ENCODE measurements at regions not wholly inside any gene's neighbourhood (a gene's known extent, or its start where the extent isn't known, plus 50 kb on each side); places are given as distances from the start of the nearest gene placed in this dataset.

- ChIA-PET CTCF (no interaction called here), POLR2A (no interaction called here)
- no peak for DNase-seq
- Mint-ChIP-seq H3K4me1 (no peaks in the 10 kb centered on the region), H3K27ac (no peak overlapping the region), H3K9me3 (no peaks in the 10 kb centered on the region), H3K27me3 (no peaks in the 10 kb centered on the region), H3K4me3 (no peak overlapping the region), H3K36me3 (ENCODE audit: low read depth) (no peaks in the 10 kb centered on the region)
Observed at GRCh38 chr17:72336026-72336803, 215.4 kb downstream of the SOX9 start.

- ChIA-PET POLR2A (no interaction called here), CTCF (interaction anchor here (0.7 kb wide), 1 partner anchor 806 kb away, joined by 3 read pairs; no protein-coding TSS in a partner anchor)
- no peaks in the 10 kb centered on the region for H3K4me1 Mint-ChIP-seq
- DNase-seq, result no peak
- H3K27ac Mint-ChIP-seq, result no peak overlapping the region
- no peaks in the 10 kb centered on the region for H3K27me3 Mint-ChIP-seq
- no peaks in the 10 kb centered on the region for H3K9me3 Mint-ChIP-seq
- H3K36me3 Mint-ChIP-seq (ENCODE audit: low read depth), result no peaks in the 10 kb centered on the region
- no peak overlapping the region for H3K4me3 Mint-ChIP-seq
Observed at GRCh38 chr17:72336804-72337070, 215.9 kb downstream of the SOX9 start.

GRCh38 chr17:72338304-72338703 lies 217.5 kb downstream of the SOX9 start:
- no peak overlapping the region for H3K27ac Mint-ChIP-seq
- CTCF ChIA-PET, result no interaction called here
- DNase-seq, result no peak
- no peak overlapping the region for H3K4me3 Mint-ChIP-seq
- no peaks in the 10 kb centered on the region for H3K4me1 Mint-ChIP-seq
- no peaks in the 10 kb centered on the region for H3K9me3 Mint-ChIP-seq
- H3K36me3 Mint-ChIP-seq (ENCODE audit: low read depth), result no peaks in the 10 kb centered on the region
- no peaks in the 10 kb centered on the region for H3K27me3 Mint-ChIP-seq
- POLR2A ChIA-PET, result no interaction called here

- no peak overlapping the region for H3K4me3 Mint-ChIP-seq
- ChIA-PET CTCF (no interaction called here), POLR2A (no interaction called here)
- no peaks in the 10 kb centered on the region for H3K27me3 Mint-ChIP-seq
- H3K36me3 Mint-ChIP-seq (ENCODE audit: low read depth), result no peaks in the 10 kb centered on the region
- H3K27ac Mint-ChIP-seq, result no peak overlapping the region
- no peaks in the 10 kb centered on the region for H3K9me3 Mint-ChIP-seq
- DNase-seq, result no peak
- H3K4me1 Mint-ChIP-seq, result no peaks in the 10 kb centered on the region
Observed at GRCh38 chr17:72338847-72339790, 218.3 kb downstream of the SOX9 start.

GRCh38 chr17:72340836-72341235 lies 220.0 kb downstream of the SOX9 start:
- H3K27ac Mint-ChIP-seq, result no peak overlapping the region
- H3K4me1 Mint-ChIP-seq, result no peaks in the 10 kb centered on the region
- ChIA-PET POLR2A (no interaction called here), CTCF (no interaction called here)
- H3K36me3 Mint-ChIP-seq (ENCODE audit: low read depth), result no peaks in the 10 kb centered on the region
- no peaks in the 10 kb centered on the region for H3K9me3 Mint-ChIP-seq
- H3K27me3 Mint-ChIP-seq, result no peaks in the 10 kb centered on the region
- DNase-seq, result no peak
- H3K4me3 Mint-ChIP-seq, result no peak overlapping the region

GRCh38 chr17:72342061-72342460 lies 221.2 kb downstream of the SOX9 start:
- ChIA-PET POLR2A (no interaction called here), CTCF (interaction anchor here (0.6 kb wide), 1 partner anchor 8 kb away, joined by 3 read pairs; no protein-coding TSS in a partner anchor)
- Mint-ChIP-seq H3K36me3 (ENCODE audit: low read depth) (no peaks in the 10 kb centered on the region), H3K27ac (no peak overlapping the region), H3K4me3 (no peak overlapping the region), H3K9me3 (no peaks in the 10 kb centered on the region), H3K4me1 (no peaks in the 10 kb centered on the region), H3K27me3 (no peaks in the 10 kb centered on the region)
- DNase-seq, result no peak

GRCh38 chr17:72342627-72343527 lies 222.1 kb downstream of the SOX9 start:
- no peaks in the 10 kb centered on the region for H3K36me3 Mint-ChIP-seq (ENCODE audit: low read depth)
- POLR2A ChIA-PET, result no interaction called here
- no peak overlapping the region for H3K27ac Mint-ChIP-seq
- H3K4me1 Mint-ChIP-seq, result no peaks in the 10 kb centered on the region
- no peaks in the 10 kb centered on the region for H3K9me3 Mint-ChIP-seq
- H3K4me3 Mint-ChIP-seq, result no peak overlapping the region
- no peaks in the 10 kb centered on the region for H3K27me3 Mint-ChIP-seq
- no peak for DNase-seq
- CTCF ChIA-PET, result no interaction called here

- Mint-ChIP-seq H3K4me1 (no peaks in the 10 kb centered on the region), H3K27ac (no peak overlapping the region), H3K27me3 (no peaks in the 10 kb centered on the region)
Observed at GRCh38 chr17:72343911-72344310, 223.1 kb downstream of the SOX9 start.

GRCh38 chr17:72344613-72345012 lies 223.8 kb downstream of the SOX9 start:
- H3K27me3 Mint-ChIP-seq, result no peaks in the 10 kb centered on the region

More at GRCh38 chr17:72343911-72344310, 223.1 kb downstream of the SOX9 start:
- CTCF ChIA-PET, result no interaction called here
- Mint-ChIP-seq H3K36me3 (ENCODE audit: low read depth) (no peaks in the 10 kb centered on the region), H3K9me3 (no peaks in the 10 kb centered on the region), H3K4me3 (no peak overlapping the region)
- DNase-seq, result no peak
- POLR2A ChIA-PET, result no interaction called here

GRCh38 chr17:72345088-72345487 lies 224.3 kb downstream of the SOX9 start:
- no peaks in the 10 kb centered on the region for H3K9me3 Mint-ChIP-seq
- no peak overlapping the region for H3K27ac Mint-ChIP-seq
- DNase-seq, result no peak
- CTCF ChIA-PET, result no interaction called here
- POLR2A ChIA-PET, result no interaction called here
- H3K36me3 Mint-ChIP-seq (ENCODE audit: low read depth), result no peaks in the 10 kb centered on the region
- no peaks in the 10 kb centered on the region for H3K4me1 Mint-ChIP-seq
- no peaks in the 10 kb centered on the region for H3K27me3 Mint-ChIP-seq
- no peak overlapping the region for H3K4me3 Mint-ChIP-seq

More at GRCh38 chr17:72344613-72345012, 223.8 kb downstream of the SOX9 start:
- Mint-ChIP-seq H3K9me3 (no peaks in the 10 kb centered on the region), H3K27ac (no peak overlapping the region), H3K36me3 (ENCODE audit: low read depth) (no peaks in the 10 kb centered on the region), H3K4me1 (no peaks in the 10 kb centered on the region), H3K4me3 (no peak overlapping the region)
- no peak for DNase-seq
- POLR2A ChIA-PET, result no interaction called here
- CTCF ChIA-PET, result no interaction called here

GRCh38 chr17:72345536-72345935 lies 224.7 kb downstream of the SOX9 start:
- ChIA-PET CTCF (no interaction called here), POLR2A (no interaction called here)
- DNase-seq, result no peak
- no peaks in the 10 kb centered on the region for H3K36me3 Mint-ChIP-seq (ENCODE audit: low read depth)
- no peaks in the 10 kb centered on the region for H3K9me3 Mint-ChIP-seq
- no peak overlapping the region for H3K27ac Mint-ChIP-seq
- no peaks in the 10 kb centered on the region for H3K27me3 Mint-ChIP-seq
- no peak overlapping the region for H3K4me3 Mint-ChIP-seq
- H3K4me1 Mint-ChIP-seq, result no peaks in the 10 kb centered on the region

GRCh38 chr17:72346306-72346705 lies 225.5 kb downstream of the SOX9 start:
- no peak overlapping the region for H3K27ac Mint-ChIP-seq
- H3K36me3 Mint-ChIP-seq (ENCODE audit: low read depth), result no peaks in the 10 kb centered on the region
- H3K4me1 Mint-ChIP-seq, result no peaks in the 10 kb centered on the region
- no peak overlapping the region for H3K4me3 Mint-ChIP-seq
- CTCF ChIA-PET, result no interaction called here
- H3K27me3 Mint-ChIP-seq, result no peaks in the 10 kb centered on the region
- POLR2A ChIA-PET, result no interaction called here
- H3K9me3 Mint-ChIP-seq, result no peaks in the 10 kb centered on the region
- no peak for DNase-seq

- DNase-seq, result no peak
- Mint-ChIP-seq H3K27me3 (no peaks in the 10 kb centered on the region), H3K9me3 (no peaks in the 10 kb centered on the region), H3K4me1 (no peaks in the 10 kb centered on the region), H3K27ac (no peak overlapping the region), H3K4me3 (no peak overlapping the region), H3K36me3 (ENCODE audit: low read depth) (no peaks in the 10 kb centered on the region)
- ChIA-PET CTCF (no interaction called here), POLR2A (no interaction called here)
Observed at GRCh38 chr17:72349011-72349410, 228.2 kb downstream of the SOX9 start.

All from activated CD4-positive, alpha-beta T cell treated with anti-CD3 and anti-CD28 coated beads, Interleukin-2, amount 10 ng/mL, durations not matched to agents 7 days and 5 days (primary cell).